ENCODE measurements at regions not wholly inside any gene's neighbourhood (a gene's known extent, or its start where the extent isn't known, plus 50 kb on each side); places are given as distances from the start of the nearest gene placed in this dataset.

- TF ChIP-seq POLR2A (IDR thresholded peaks at IDR 0.05) (no peak), CTCF (IDR thresholded peaks at IDR 0.05) (no peak), EP300 (IDR thresholded peaks at IDR 0.05) (no peak), POLR2AphosphoS5 (IDR thresholded peaks at IDR 0.05) (no peak)
- peaks cover 0 to 8% (median 0%) of the 10 kb centered on the region in 3 donors for H3K4me1 ChIP-seq
- no peak overlapping the region for H3K27ac ChIP-seq
- WGBS, 2 donors (ENCODE audit: low coverage in 1 of 2): 100% methylated on average over 1 of the region's 8 CpGs; no CpG with 5 or more reads in 1 of the 2 donors
- H3K9me3 ChIP-seq: no peaks in the 10 kb centered on the region
- H3K27me3 ChIP-seq: peaks cover 86% of the 10 kb centered on the region
- H3K36me3 ChIP-seq: no peaks in the 10 kb centered on the region
- H3K4me3 ChIP-seq: no peak overlapping the region
- no peak for ATAC-seq
Measured at GRCh38 chr7:1300206-1300605, 67.5 kb downstream of the UNCX start.

- ATAC-seq: no peak
- Histone ChIP-seq H3K36me3 (no peaks in the 10 kb centered on the region), H3K9me3 (no peaks in the 10 kb centered on the region), H3K4me1 (peaks cover 0 to 8% (median 0%) of the 10 kb centered on the region in 3 donors), H3K27me3 (peaks cover 83% of the 10 kb centered on the region), H3K27ac (no peak overlapping the region), H3K4me3 (no peak overlapping the region)
- TF ChIP-seq EP300 (IDR thresholded peaks at IDR 0.05) (no peak), POLR2A (IDR thresholded peaks at IDR 0.05) (no peak), POLR2AphosphoS5 (IDR thresholded peaks at IDR 0.05) (no peak), CTCF (IDR thresholded peaks at IDR 0.05) (no peak)
- 24 to 100% methylated on average over 2 to 6 of the region's 17 CpGs for WGBS, 2 donors (ENCODE audit: low coverage in 1 of 2)
Measured at GRCh38 chr7:1300636-1301035, 68.0 kb downstream of the UNCX start.

- 62 to 72% methylated on average over 3 to 6 of the region's 23 CpGs for WGBS, 2 donors (ENCODE audit: low coverage in 1 of 2)
- Histone ChIP-seq H3K4me1 (peaks cover 0 to 8% (median 0%) of the 10 kb centered on the region in 3 donors), H3K27ac (no peak overlapping the region), H3K4me3 (no peak overlapping the region), H3K9me3 (no peaks in the 10 kb centered on the region), H3K27me3 (peaks cover 77% of the 10 kb centered on the region), H3K36me3 (no peaks in the 10 kb centered on the region)
- TF ChIP-seq POLR2AphosphoS5 (IDR thresholded peaks at IDR 0.05) (no peak), POLR2A (IDR thresholded peaks at IDR 0.05) (no peak), CTCF (IDR thresholded peaks at IDR 0.05) (no peak), EP300 (IDR thresholded peaks at IDR 0.05) (no peak)
- ATAC-seq: no peak
Measured at GRCh38 chr7:1301054-1301881, 68.6 kb downstream of the UNCX start.

- no peak for ATAC-seq
- H3K27me3 ChIP-seq: peaks cover 74% of the 10 kb centered on the region
- WGBS, 2 donors (ENCODE audit: low coverage in 1 of 2): 33 to 37% methylated on average over 2 to 6 of the region's 16 CpGs
Measured at GRCh38 chr7:1301882-1302251, 69.2 kb downstream of the UNCX start.

More at GRCh38 chr7:1301882-1302251, 69.2 kb downstream of the UNCX start:
- peaks cover 0 to 8% (median 0%) of the 10 kb centered on the region in 3 donors for H3K4me1 ChIP-seq
- H3K27ac ChIP-seq: no peak overlapping the region
- no peak overlapping the region for H3K4me3 ChIP-seq
- TF ChIP-seq EP300 (IDR thresholded peaks at IDR 0.05) (no peak), POLR2A (IDR thresholded peaks at IDR 0.05) (no peak), CTCF (IDR thresholded peaks at IDR 0.05) (no peak), POLR2AphosphoS5 (IDR thresholded peaks at IDR 0.05) (no peak)
- no peaks in the 10 kb centered on the region for H3K36me3 ChIP-seq
- no peaks in the 10 kb centered on the region for H3K9me3 ChIP-seq

Measured in gastroesophageal sphincter (tissue), 4 donors.